GM18519 (cell line): ENCODE measurements at regions not wholly inside any gene's neighbourhood (a gene's known extent, or its start where the extent isn't known, plus 50 kb on each side); places are given as distances from the start of the nearest gene placed in this dataset.
"Not testable (repeated sequence)": the region's sequence is repeated elsewhere in the genome, so short reads cannot be mapped to it uniquely, and the experiment has no call there.

Experiments used
- ATAC-seq: cut with Tn5 transposase; IDR thresholded peaks from one replicate; pipeline ENCODE4 v1.9.1; 2021; ENCODE audit warnings: mild to moderate bottlenecking, moderate library complexity; ENCODE audit not compliant: unreplicated experiment, low FRiP score

DNA sequence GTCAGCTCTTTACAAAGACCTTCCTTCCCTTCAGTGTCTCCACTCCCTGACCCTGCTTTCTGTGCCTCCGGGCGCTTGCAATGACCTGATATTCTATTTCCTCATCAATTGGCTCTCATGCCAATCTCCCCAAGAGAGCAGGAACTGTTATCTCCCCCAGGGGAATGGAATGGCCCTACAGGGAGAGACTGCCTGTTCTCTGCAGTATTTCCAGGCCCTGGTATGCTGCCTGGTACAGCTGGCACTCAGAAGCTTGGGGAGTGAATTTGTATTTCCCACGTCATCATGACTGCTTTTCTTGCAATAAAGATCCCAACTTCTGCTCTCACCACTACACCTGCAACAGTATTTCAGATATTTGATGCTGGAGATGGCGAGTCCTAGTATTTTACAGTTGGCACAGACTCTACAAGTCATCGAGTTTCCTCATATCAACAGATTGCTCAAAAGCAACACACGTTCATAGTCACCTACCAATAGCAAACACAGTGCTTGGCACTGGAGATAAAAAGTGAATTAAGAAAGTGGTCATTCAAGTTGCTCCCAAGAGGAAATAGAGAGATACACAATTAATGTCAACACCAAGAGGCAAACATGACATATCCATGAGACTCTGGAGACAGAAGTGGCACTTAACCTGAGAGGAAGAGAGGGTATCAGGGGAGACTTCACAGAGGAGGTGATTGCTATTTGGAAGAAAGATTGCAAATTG lies 90.5 kb upstream of the EGFL6 start:
- no peak for ATAC-seq

DNA sequence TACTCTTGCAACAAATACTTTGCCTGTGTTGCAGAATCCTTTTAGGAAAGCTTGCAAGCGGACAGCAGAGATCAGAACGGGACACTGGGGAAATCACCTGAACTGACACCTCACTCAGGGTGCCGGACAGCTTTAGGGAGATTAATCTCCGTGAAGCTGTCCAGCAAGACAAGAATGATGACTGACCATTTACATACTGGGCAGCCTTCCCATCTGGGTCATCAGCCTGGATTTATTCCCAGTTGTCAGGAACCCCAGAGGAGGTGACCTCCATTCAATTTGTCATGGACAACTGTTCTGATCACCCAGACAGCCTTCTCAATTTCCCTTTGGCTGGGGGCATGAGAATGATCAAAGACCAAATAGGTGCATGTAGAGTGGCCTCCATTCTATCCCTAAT lies 93.0 kb upstream of the EGFL6 start:
- no peak for ATAC-seq

DNA sequence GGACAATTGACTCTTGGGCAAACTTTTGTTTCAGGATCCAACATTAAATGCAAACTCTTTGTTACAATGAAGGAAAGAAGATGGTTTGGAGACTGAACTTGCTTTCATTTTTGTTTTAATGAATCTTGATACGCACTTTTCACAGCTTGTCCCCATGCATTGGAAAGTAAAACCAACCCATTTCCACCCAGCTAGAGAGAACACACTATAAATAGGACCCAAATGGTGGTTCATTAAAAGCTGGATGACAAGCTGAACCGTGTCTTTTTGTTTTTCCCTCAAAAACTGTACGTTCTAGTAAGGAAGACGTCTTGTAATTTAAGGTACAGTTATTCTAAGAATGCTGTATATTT lies 95.3 kb upstream of the EGFL6 start:
- peak; percentile 37 for ATAC-seq

DNA sequence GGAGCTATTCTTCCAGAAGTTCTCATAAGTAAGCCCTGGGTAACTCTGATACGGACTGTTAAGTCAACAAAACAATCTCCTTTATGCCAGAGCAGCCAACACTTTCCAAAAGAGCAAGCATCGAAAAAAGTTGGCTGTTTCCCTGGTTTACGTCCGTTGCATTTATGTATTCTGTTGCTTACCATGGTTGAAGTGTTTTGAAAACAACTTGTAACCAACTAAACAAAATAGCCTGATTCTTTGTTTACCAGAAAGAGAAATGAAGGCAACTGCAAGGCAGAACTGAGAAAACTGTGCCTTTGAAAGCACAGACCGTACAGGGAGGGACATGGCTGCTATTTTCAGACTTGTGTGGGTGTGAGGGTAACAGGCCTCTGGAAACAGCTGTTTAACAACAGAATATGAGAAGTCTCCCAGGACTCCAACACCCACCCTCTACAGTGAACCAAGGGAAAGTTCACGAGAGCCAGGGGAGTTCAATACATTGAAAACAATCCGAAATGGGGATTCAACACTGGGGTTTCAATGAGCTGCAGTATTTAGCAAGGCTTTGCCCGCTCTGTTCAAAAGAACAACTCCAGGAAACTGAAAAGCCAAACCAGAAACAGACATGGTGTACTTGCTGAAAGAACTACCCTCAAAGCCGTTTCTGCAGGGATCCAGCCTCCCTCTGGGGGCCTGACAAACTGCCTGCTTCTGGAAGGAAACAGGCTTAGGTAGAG lies 95.8 kb upstream of the EGFL6 start:
- peak; percentile 63 for ATAC-seq

DNA sequence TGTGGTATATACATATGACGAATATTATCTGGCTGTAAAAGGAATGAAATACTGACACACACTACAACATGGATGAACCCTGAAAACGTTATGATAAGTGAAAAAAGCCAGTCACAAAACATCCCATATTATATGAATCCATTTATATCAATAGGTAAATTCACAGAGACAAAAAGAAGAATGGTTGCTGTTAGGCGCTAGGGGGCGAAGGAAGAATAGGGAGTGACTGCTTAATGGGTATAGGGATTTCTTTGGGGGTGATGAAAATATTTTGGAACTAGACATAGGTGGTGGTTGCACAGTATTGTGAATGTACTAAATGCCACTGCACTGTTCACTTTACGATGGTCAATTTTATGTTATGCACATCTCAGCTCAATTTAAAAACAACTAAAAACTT lies 96.4 kb upstream of the EGFL6 start:
- no peak for ATAC-seq

DNA sequence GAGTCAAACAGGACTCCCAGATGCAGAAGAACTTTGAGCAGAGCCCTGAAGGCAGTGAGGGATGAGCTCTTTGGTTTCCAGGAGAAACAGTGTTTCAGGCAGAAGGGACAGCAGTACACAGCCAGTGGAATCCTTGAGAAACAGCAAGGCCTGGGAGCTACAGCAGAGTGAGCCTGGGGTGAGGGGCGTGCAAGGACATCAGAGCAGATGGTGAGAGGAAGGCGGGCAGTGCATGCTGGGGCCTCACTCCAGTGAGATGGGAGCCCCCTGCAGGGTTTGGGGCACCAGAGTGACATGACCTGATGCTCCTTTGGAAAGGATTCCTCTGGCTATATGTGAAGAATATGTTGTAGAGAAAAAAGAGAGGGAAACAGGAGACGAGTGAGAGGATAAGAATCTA lies 98.1 kb upstream of the EGFL6 start:
- no peak for ATAC-seq

DNA sequence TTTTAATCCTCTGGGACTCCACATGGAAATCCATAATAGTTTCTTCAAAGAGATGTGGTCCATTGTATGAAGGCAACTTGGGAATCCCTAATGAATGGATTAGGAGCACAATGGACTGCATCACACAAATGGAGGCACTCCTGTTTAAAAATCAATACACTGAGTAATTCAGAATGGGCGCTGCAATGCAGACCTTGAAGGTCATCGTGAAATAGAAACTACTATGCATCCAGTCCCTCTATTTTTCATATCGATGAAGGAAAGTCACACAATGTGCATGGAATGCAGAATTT lies 98.8 kb upstream of the EGFL6 start:
- ATAC-seq, result no peak

DNA sequence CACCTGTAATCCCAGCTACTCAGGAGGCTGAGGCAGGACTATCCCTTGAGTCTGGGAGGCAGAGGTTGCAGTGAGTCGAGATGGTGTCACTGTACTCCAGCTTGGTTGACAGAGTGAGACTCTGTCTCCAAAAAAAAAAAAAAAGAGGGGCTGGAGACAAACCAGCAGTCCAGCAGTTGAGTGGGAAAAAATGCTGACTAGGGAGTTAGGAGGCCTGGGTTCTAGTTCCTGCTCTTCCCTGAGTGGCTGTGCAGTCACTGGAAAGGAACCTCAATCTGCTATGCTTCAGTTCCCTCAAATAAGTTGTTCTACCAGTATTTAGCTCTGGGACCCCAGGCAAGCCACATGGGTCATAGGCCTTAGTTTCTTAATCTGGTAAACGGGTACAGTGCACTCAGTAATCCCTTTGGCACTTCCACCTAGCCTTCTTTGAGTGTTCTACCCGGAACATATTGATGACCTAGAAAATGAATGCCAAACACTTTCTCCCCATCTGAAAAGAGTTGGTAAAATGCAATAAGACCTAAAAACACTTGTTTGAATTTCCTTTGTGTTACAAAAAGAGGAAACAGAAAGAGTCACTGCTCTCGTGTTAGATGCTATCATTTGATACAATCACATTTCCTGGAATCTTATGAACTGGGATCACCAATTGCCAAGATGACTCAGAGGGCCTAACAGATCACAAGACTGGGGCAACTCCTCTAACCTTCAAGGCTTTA lies 99.3 kb upstream of the EGFL6 start:
- ATAC-seq, result no peak

DNA sequence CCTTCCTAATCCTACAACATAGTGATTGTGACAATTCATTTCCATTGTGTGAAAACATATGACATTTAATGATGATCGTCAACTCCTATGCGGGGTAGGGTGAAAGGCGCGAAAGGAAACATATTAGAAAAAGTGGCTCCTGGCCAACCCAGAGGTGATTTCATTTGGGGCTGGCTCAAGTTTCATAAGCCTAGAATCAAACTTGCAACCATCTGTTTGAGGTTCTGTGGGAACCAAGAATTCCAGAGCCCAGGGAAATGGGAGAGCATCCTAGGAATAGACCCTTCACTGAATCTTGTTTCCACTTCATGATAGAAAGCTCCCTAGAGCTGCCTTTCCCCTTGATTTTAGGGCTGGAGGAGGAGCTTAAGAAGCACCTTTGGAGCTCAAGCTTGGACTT lies 101.3 kb upstream of the EGFL6 start:
- ATAC-seq, result no peak

DNA sequence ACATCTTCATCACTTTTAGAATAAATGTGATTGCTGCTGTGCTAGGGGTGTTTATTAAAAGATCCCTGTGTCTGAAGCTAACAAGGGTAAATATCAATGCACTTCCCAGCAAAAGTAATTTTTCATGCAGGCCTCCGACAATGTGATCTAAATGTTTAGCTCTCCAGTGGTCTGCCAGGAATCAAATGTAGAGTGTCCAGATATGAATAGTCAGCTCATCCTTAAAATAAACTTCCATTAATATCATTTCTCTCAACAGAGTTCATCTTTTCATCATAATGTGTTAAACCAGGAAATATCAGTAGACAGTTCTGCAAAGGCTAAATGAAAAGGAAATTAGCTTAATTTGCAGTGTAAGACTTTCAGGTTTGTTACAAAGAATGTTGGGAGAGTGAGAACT lies 102.2 kb upstream of the EGFL6 start:
- ATAC-seq, result no peak

DNA sequence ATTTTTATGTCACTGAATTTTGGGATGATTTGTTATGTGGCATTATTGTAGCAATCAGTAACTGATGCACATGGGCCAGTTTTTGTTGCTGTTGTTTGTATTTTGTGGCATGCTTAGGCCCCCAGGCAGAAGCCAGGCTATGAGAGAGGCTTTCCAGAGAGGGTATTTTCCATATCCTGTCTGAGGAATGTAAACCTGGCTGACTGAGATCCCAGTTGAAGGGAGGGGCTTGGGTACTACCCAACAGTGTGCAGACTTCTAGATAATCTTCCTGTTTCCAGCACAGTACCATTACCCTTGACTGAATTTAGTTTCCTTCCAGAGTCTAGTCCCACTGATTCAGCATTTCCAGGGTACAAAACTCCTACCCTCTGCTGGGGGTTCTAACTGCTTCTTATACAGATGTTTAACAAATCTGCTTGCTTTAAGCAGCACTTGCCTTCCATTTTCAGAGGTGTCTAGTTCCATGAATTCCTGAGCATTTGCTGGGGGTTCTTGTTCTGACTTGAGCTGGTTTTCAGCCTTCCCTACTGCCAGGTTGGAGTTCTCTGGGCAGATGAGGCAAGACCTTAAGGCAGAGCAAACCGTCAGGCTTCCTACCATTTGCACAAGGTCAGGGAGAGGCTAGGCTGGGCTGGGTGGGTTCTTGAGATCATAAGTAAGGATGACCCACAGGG lies 104.7 kb upstream of the EGFL6 start:
- no peak for ATAC-seq

DNA sequence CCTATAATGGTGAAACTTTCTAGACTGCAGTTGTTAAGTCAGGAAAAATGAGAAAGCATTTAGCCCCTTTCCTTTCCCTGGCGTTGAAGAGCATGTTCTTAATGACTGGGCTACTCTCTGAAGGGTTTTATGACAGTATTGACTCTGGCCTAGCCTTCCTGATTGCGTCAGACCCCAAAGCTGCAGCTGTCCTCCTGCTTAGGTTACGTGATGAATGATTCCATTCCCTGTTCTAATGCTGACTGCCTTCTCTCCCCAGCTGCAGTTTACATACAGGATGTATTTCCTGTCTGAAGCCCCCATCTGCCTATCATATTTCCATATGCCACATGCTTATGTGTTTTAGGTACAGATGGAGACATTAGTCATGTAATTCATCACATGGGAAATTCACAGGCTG lies 105.8 kb upstream of the EGFL6 start:
- no peak for ATAC-seq

DNA sequence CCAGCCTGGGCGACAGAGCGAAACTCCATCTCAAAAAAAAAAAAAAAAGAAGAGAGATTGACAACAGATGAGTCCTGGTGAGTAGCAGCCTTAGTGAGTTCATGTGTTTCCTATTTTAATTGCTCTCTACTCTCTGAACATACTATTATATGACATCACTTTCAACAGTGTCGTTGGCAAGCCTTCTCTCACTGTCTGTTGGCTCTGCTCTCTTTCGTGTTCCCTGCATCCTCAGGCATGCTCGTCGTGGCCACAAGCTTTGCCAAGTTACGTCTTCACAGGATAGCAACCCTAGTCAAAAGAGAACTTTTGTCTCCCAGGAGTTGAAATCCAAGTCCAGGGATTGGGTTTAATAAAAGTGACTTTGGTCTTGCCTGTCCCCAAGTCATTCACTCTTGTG lies 117.1 kb upstream of the EGFL6 start:
- no peak for ATAC-seq

DNA sequence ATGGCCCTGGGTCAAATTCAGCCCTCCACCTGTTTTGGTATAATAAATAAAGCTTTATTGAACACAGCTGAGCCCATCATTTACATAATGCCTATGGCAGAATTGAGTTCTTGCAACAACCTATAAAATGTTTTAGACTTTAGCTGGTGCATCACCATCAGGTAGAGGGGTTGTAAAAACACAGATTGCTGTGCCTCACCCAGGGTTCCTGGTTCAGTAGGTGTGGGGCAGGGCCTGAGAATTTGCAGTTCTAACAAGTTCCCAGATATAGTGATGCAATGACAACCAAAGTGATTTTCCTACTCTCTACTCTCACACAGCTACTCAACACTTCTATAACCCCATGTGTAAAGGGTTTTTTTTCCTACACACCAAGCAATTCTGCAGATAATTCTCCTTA lies 120.0 kb upstream of the EGFL6 start:
- no peak for ATAC-seq

DNA sequence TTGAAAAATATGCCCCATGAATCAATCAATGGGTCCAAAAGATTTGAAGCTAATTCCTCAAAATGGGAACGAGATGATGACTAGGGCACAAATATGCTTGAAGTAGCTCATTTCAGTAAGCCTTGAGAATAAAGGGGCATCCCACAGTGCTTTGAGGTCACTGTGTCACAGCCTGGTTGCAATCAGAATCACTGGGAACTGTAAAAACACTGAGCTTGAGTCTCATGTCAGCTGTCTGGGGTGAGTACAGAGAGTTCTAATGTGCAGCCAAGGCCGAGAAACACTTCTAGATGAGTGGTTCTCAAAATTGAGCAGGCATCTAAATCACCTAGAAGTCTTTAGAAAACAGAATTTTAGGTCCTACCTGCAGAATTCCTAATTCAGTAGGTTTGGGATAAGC lies 120.5 kb upstream of the EGFL6 start:
- ATAC-seq, result no peak

DNA sequence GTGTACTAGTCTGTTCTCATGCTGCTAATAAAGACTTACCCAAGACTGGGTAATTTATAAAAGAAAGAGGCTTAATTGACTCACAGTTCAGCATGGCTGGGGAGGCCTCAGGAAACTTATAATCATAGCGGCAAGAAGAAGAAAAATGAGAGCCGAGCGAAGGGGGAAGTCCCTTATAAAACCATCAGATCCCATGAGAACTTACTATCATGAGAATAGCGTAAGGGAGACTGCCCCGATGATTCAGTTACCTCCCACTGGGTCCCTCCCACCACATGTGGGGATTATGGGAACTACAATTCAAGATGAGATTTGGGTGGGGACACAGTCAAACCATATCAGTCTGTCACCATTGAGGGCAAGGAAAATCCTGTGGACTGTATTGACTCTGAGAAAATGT lies 121.8 kb upstream of the ATXN3L start:
- ATAC-seq, result not testable (repeated sequence)

DNA sequence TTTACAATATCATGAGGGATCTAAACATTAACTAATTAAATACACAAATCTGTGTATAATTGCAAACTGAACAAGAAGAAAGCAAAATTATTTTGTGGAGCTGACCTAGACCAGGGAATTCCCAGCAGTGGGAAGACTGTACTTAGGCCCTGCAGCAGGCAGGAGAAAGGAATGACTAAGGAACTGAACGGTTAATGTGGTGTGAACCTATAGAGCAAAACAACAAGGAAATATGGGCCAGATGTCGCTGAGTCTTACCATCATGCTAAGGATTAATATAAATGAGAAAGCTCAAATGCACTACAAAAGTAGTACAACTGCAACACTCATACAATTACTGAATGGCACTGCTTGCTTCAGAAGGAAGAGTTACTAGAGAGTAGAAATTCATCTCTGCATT lies 120.3 kb upstream of the ATXN3L start:
- ATAC-seq, result no peak

DNA sequence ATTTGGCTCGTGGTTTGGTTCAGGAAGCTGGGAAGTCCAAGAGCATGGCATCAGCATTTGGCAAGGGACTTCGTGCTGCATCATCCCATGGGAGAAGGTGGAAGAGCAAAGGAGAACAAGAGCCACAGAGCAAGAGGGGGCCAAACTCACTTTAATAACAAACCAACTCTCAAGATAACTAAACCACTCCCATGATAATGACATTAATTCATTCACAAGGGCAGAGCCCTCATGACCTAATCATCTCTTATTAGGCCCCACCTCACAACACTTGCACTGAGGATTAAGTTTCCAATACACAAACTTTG lies 113.4 kb upstream of the ATXN3L start:
- ATAC-seq, result no peak

DNA sequence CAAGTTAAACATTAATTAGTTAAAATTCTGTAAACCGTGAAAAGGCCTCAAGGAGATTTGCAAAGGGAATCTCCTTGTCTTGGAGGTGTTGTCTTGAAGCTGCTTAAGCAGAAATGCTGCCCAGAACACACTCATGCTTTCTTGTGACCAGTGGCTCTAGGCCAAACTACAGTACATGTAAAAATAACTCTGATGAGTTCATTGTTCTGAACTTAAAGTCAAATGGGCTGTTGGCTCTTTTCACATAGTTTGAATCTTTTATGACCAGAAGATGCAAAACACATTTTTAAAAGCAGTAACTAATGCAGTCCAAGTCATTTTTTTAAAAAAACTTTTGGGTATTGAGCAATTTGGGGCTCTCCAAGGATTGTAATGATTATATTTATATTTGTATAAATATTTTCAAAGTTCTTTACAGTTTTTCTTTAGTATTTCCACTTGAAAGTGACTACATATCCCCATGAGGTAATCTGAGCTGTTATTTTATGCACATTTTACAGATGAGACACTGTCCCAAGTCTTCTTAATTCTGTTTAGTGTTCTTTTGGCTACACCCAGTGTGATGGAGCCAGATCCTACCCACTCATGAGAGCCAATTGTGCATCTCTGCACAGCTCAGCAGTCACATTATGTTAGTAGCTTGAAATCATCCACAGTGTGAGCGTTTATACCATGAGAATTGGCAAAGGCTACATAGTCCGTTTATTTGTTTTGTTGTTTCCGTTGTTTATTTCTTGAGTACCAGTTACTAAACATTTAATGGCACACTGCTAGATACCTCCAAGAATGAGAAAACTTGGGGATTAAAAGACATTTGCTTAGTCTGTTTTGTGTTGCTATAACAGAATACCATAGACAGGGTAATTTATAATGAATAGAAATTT lies 112.8 kb upstream of the ATXN3L start:
- no peak for ATAC-seq

DNA sequence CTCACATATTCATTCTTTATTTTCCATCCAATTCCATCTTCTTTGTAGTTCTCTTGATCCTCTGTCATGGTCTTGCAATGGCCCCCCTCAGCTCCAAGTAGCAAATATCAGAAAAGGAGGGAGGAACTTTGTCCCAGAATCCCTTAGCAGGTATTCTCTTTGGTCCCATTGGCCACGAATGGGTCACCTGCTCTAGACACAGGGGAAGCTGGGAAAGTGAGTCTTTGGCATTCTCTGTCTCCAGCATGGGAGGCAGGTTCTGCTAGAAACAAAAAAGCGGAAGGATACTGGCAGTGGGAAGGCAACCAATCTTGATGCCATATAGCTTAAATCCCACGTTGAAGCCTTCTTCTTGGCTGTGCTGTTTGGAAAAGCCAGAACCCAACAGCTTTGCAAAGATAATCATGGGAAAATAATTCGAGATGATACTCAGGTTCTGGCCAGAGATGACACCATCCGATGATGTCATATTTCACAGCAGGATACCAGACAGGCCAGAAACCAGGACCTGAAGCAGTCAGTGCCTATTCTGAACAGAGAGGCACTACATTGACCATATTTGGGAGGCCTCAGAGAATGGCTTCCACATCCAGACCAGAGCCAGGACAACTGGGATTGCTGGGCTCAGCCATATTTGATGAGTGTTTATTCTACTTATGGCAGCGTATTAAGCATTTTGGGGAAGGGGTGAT lies 110.4 kb upstream of the ATXN3L start:
- no peak for ATAC-seq
